ENCODE measurements at regions not wholly inside any gene's neighbourhood (a gene's known extent, or its start where the extent isn't known, plus 50 kb on each side); places are given as distances from the start of the nearest gene placed in this dataset.

DNA sequence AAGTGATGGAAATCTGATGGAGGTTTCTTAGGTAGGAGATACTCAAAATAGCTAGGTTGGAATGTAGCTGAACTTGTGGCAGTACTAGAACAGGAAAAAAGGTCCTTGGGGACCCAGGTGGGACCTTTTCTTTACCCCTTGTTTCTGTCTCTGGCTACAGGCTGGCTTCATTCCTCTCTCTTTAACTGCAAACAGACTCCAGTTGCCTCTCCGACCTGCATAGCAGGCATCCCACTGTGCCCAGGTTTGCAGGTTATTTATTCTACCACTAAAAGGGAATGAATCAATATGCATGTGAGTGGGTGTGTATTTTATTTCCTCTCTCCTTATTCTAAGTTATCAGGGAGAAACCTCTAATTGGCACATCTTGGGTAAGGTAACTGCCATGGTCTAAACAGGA is 758.1 kb downstream of the MED13L start:
- no peaks in the 10 kb centered on the region for H3K36me3 ChIP-seq (ENCODE audit: insufficient read depth, low read length)
- Mint-ChIP-seq H3K36me3 (no peaks in the 10 kb centered on the region), H3K4me3 (no peak overlapping the region), H3K27me3 (no peaks in the 10 kb centered on the region), H3K27ac (no peak overlapping the region), H3K9me3 (peaks cover 3 to 15% (median 5%) of the 10 kb centered on the region in 5 donors), H3K4me1 (no peaks in the 10 kb centered on the region)
- H3K4me1 ChIP-seq (ENCODE audit: insufficient read depth, low read length): no peaks in the 10 kb centered on the region
- no peaks in the 10 kb centered on the region for H3K9me3 ChIP-seq (ENCODE audit: low read length)
- no peak for DNase-seq
- CTCF ChIA-PET: no interaction called here
- no peaks in the 10 kb centered on the region for H3K27me3 ChIP-seq (ENCODE audit: insufficient read depth, low read length, poor library complexity, severe bottlenecking)
- POLR2A ChIA-PET: no interaction called here
- H3K4me3 ChIP-seq (ENCODE audit: low read length): no peak overlapping the region
- no peak overlapping the region for H3K27ac ChIP-seq (ENCODE audit: low read depth, low read length)

DNA sequence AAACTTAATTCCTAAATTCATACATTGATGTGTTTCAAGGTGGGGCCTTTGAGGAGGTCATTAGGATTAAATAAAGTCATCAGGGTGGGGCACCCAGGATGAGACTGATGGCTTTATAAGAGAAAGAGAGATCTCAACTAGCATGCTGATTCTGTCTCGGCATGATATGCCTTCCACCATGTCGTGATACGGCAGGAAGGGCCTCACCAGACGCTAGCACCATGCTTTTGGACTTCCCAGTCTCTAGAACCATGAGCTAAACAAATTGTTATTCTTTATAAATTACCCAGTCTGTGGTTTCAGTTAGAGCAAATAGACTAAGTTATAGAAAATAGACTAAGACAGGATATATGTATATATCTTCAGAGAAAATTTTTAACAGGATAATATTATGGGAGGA is 759.6 kb downstream of the MED13L start:
- ChIA-PET CTCF (interaction anchor here (1.4 kb wide), 1 partner anchor 14 kb away, joined by 4 read pairs; no protein-coding TSS in a partner anchor), POLR2A (no interaction called here)
- H3K4me1 Mint-ChIP-seq: no peaks in the 10 kb centered on the region
- Histone ChIP-seq H3K4me1 (ENCODE audit: insufficient read depth, low read length) (no peaks in the 10 kb centered on the region), H3K27me3 (ENCODE audit: insufficient read depth, low read length, poor library complexity, severe bottlenecking) (no peaks in the 10 kb centered on the region), H3K36me3 (ENCODE audit: insufficient read depth, low read length) (no peaks in the 10 kb centered on the region), H3K9me3 (ENCODE audit: low read length) (no peaks in the 10 kb centered on the region), H3K4me3 (ENCODE audit: low read length) (no peak overlapping the region), H3K27ac (ENCODE audit: low read depth, low read length) (no peak overlapping the region)
- DNase-seq: no peak
- H3K4me3 Mint-ChIP-seq: no peak overlapping the region
- peaks cover 6 to 26% (median 8%) of the 10 kb centered on the region in 5 donors for H3K9me3 Mint-ChIP-seq
- no peaks in the 10 kb centered on the region for H3K27me3 Mint-ChIP-seq
- H3K36me3 Mint-ChIP-seq: peaks cover 0 to 1% (median 0%) of the 10 kb centered on the region in 3 donors
- H3K27ac Mint-ChIP-seq: no peak overlapping the region

DNA sequence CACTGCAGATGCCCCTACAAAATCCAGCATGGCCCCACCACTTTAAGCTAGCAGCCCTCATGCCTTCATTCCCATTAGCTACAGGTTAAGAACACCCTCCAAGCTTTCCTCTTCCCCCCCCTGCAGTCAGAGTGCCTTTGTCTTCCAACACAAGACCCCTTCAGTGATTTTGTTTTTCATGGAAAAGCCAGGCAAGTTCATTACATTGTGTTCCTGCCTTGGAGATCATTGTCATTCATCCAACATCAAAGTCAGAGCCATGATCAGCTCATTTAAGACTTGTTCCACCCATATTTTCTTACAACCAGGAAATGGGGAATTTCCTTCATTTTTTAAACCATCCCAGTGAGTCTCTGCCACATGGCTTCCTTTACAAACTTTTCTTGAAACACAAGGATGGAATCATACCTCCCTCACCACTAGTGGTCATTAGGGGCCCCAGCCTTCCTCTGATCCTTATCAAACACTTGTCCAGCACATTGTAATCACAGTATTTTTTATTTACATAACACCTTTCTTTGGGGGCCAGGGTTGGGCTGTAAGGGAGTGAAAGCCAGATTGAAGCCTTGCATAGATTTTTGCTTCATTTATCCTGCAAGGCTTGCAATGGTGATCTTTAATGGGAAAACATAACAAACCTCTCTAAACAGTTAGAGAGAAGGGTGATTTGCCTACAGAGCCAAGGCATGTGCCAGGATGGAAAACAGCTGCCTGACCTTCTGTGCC is 765.3 kb downstream of the MED13L start:
- ChIA-PET CTCF (no interaction called here), POLR2A (no interaction called here)
- H3K4me1 ChIP-seq (ENCODE audit: insufficient read depth, low read length): no peaks in the 10 kb centered on the region

DNA sequence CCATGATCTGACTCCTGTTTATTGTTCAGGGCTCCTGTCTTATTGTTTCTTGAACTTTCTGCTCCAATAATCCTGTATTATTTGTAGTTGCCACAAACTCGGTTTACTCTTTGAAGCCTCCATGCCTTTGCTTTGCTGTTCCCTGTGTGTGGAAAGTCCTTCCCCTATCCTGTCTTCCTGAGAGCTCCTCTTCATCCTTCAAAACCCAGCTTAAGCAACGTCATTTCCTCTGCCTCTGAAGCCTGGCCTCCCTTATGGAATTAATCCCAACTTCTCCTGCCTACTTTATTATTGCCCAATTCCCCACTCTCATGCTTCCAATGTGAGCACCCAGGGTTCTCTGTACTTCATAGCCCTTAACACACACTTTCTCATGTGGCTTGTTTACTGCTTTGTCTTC is 766.2 kb downstream of the MED13L start:
- Histone ChIP-seq H3K27me3 (ENCODE audit: insufficient read depth, low read length, poor library complexity, severe bottlenecking) (no peaks in the 10 kb centered on the region), H3K4me3 (ENCODE audit: low read length) (no peak overlapping the region), H3K36me3 (ENCODE audit: insufficient read depth, low read length) (no peaks in the 10 kb centered on the region), H3K27ac (ENCODE audit: low read depth, low read length) (no peak overlapping the region), H3K4me1 (ENCODE audit: insufficient read depth, low read length) (no peaks in the 10 kb centered on the region), H3K9me3 (ENCODE audit: low read length) (no peaks in the 10 kb centered on the region)
- DNase-seq: no peak
- Mint-ChIP-seq H3K4me3 (no peak overlapping the region), H3K9me3 (peaks cover 7 to 26% (median 14%) of the 10 kb centered on the region in 5 donors), H3K27me3 (no peaks in the 10 kb centered on the region), H3K36me3 (peaks cover 0 to 1% (median 0%) of the 10 kb centered on the region in 3 donors), H3K4me1 (no peaks in the 10 kb centered on the region), H3K27ac (no peak overlapping the region)
- ChIA-PET POLR2A (no interaction called here), CTCF (no interaction called here)

More for the DNA sequence above, 765.3 kb downstream of the MED13L start:
- Histone ChIP-seq H3K27ac (ENCODE audit: low read depth, low read length) (no peak overlapping the region), H3K4me3 (ENCODE audit: low read length) (no peak overlapping the region), H3K36me3 (ENCODE audit: insufficient read depth, low read length) (no peaks in the 10 kb centered on the region), H3K9me3 (ENCODE audit: low read length) (no peaks in the 10 kb centered on the region), H3K27me3 (ENCODE audit: insufficient read depth, low read length, poor library complexity, severe bottlenecking) (no peaks in the 10 kb centered on the region)
- Mint-ChIP-seq H3K27ac (no peak overlapping the region), H3K4me1 (no peaks in the 10 kb centered on the region), H3K9me3 (peaks cover 7 to 26% (median 14%) of the 10 kb centered on the region in 5 donors), H3K27me3 (no peaks in the 10 kb centered on the region), H3K4me3 (no peak overlapping the region), H3K36me3 (peaks cover 0 to 1% (median 0%) of the 10 kb centered on the region in 3 donors)
- no peak for DNase-seq

DNA sequence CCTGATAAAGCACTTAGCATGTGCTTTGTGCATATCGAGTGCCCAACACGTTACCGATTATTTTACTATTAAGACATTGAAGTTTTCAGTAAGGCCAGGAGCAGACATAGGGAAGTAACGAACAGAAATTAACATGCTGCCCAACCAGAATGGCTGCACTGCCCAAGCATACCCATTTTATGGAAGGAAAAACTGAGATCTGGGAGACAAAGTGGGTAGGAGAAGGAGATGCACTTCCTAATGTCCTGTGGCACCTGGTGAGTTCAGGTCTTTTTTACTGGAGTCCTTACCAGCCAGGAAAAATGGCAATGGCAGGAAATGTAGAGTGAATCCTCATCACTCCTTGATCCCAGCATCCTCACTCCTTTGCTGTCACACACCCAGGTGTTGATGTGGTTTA is 768.5 kb downstream of the MED13L start:
- CTCF ChIA-PET: no interaction called here
- H3K36me3 ChIP-seq (ENCODE audit: insufficient read depth, low read length): no peaks in the 10 kb centered on the region
- POLR2A ChIA-PET: no interaction called here
- Mint-ChIP-seq H3K27ac (no peak overlapping the region), H3K4me1 (peaks cover 0 to 4% (median 0%) of the 10 kb centered on the region in 3 donors), H3K9me3 (peaks cover 6 to 17% (median 12%) of the 10 kb centered on the region in 5 donors), H3K27me3 (no peaks in the 10 kb centered on the region), H3K4me3 (no peak overlapping the region), H3K36me3 (peaks cover 0 to 1% (median 0%) of the 10 kb centered on the region in 3 donors)
- H3K27ac ChIP-seq (ENCODE audit: low read depth, low read length): no peak overlapping the region
- DNase-seq: no peak
- no peak overlapping the region for H3K4me3 ChIP-seq (ENCODE audit: low read length)
- H3K27me3 ChIP-seq (ENCODE audit: insufficient read depth, low read length, poor library complexity, severe bottlenecking): no peaks in the 10 kb centered on the region
- no peaks in the 10 kb centered on the region for H3K9me3 ChIP-seq (ENCODE audit: low read length)
- H3K4me1 ChIP-seq (ENCODE audit: insufficient read depth, low read length): no peaks in the 10 kb centered on the region

DNA sequence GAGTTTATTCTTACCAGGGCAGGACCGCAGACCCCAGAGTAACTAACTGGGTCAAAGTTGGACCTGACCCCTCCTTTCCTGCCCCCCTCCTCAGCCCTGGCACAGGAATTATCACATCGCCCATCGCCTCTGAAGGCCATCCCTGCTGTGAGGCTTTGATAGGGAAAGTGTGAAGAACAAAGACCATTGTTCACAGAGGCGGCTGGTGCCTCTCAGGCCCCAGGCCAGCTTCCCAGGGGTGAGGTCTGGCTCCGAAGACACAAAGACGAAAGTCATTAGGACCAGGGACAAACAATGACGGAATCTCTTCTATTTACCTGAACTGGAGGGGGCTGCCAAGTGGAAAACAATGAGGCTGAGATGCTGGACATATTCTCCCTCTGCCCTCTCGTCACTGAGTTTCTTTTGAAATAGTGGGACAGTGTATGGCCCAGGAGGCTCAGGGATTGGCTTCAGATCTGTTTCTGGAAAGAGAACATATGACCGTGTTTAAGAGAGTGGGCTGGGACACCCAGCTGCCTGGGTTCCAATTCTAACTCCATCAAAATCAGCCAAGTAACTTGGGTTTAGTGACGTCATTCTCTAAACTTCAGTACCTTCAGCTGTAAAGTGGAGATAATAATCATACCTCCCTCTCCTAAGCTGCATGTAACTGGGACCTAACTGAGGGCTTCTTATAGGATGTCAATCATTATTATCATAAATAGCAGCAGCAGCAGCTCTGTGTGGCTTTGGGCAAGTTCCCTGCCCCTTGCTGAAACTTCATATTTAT is 769.4 kb downstream of the MED13L start:
- ChIA-PET POLR2A (no interaction called here), CTCF (no interaction called here)
- Histone ChIP-seq H3K4me3 (ENCODE audit: low read length) (no peak overlapping the region), H3K27me3 (ENCODE audit: insufficient read depth, low read length, poor library complexity, severe bottlenecking) (no peaks in the 10 kb centered on the region), H3K27ac (ENCODE audit: low read depth, low read length) (no peak overlapping the region), H3K9me3 (ENCODE audit: low read length) (no peaks in the 10 kb centered on the region), H3K36me3 (ENCODE audit: insufficient read depth, low read length) (no peaks in the 10 kb centered on the region), H3K4me1 (ENCODE audit: insufficient read depth, low read length) (no peaks in the 10 kb centered on the region)
- H3K9me3 Mint-ChIP-seq: peaks cover 4 to 18% (median 10%) of the 10 kb centered on the region in 5 donors
- no peak overlapping the region for H3K27ac Mint-ChIP-seq
- no peak overlapping the region for H3K4me3 Mint-ChIP-seq
- peaks cover 0 to 5% (median 0%) of the 10 kb centered on the region in 3 donors for H3K4me1 Mint-ChIP-seq
- no peak for DNase-seq
- H3K27me3 Mint-ChIP-seq: no peaks in the 10 kb centered on the region
- H3K36me3 Mint-ChIP-seq: no peaks in the 10 kb centered on the region

DNA sequence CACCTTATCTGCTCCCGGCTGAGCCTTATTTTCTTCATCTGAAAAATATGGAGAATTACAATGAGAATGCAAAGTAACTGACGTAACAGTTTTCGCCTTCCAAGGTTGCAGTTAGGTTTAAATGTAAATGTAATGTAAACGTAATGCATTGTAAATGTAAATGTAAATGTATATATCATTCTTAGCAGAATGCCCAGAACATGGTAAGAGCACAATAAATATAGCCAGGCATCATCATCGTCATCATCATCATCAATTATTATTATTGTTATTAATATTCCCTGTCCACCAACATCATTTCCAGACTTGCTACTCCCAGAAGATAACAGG is 770.0 kb downstream of the MED13L start:
- H3K4me3 ChIP-seq (ENCODE audit: low read length): no peak overlapping the region
- H3K27ac ChIP-seq (ENCODE audit: low read depth, low read length): no peak overlapping the region
- ChIA-PET CTCF (no interaction called here), POLR2A (no interaction called here)
- no peaks in the 10 kb centered on the region for H3K4me1 ChIP-seq (ENCODE audit: insufficient read depth, low read length)
- no peak overlapping the region for H3K27ac Mint-ChIP-seq
- H3K9me3 Mint-ChIP-seq: peaks cover 0 to 14% (median 10%) of the 10 kb centered on the region in 5 donors
- H3K4me1 Mint-ChIP-seq: peaks cover 0 to 5% (median 0%) of the 10 kb centered on the region in 3 donors
- no peaks in the 10 kb centered on the region for H3K36me3 Mint-ChIP-seq
- no peaks in the 10 kb centered on the region for H3K9me3 ChIP-seq (ENCODE audit: low read length)
- DNase-seq: no peak
- no peaks in the 10 kb centered on the region for H3K36me3 ChIP-seq (ENCODE audit: insufficient read depth, low read length)
- no peaks in the 10 kb centered on the region for H3K27me3 Mint-ChIP-seq
- no peak overlapping the region for H3K4me3 Mint-ChIP-seq
- H3K27me3 ChIP-seq (ENCODE audit: insufficient read depth, low read length, poor library complexity, severe bottlenecking): no peaks in the 10 kb centered on the region

DNA sequence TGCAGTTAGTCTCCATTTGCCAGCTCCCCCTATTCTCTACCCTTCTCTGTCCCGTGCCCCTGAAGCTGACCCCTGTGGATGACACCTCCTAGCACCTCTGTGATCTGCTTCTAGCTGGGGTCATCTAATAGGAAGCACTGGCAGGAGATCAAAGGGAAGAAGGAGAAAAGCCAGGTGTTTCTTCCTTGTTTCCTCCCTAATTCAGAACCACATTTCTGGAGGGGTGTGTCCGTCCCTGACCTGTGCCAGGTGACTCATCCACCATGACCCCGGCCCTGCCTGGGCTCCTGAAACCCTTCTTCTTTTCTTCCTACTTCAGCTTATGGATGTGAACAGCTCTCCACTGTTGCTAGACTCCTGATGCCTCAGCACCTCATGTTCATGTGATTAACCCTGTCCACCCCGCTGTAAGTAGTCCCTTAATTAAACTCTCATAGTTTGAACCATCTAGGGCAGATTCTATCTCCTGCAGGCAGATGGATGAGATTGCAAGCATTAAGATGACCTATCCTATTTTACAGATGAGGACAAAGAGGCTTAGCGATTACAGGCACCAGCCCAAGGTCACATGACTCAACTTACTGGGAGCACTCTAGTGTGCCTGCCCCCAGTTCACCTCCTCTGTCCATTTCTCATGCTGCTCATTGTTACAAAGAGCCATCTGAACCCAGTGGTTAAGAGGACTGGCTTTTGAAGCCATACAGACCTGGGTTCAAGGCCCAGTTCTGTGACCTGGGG is 770.5 kb downstream of the MED13L start:
- Mint-ChIP-seq H3K36me3 (no peaks in the 10 kb centered on the region), H3K9me3 (peaks cover 0 to 15% (median 9%) of the 10 kb centered on the region in 5 donors), H3K27me3 (no peaks in the 10 kb centered on the region), H3K4me1 (peaks cover 0 to 5% (median 0%) of the 10 kb centered on the region in 3 donors), H3K4me3 (no peak overlapping the region), H3K27ac (no peak overlapping the region)
- Histone ChIP-seq H3K4me1 (ENCODE audit: insufficient read depth, low read length) (no peaks in the 10 kb centered on the region), H3K4me3 (ENCODE audit: low read length) (no peak overlapping the region), H3K9me3 (ENCODE audit: low read length) (no peaks in the 10 kb centered on the region), H3K36me3 (ENCODE audit: insufficient read depth, low read length) (no peaks in the 10 kb centered on the region), H3K27ac (ENCODE audit: low read depth, low read length) (no peak overlapping the region), H3K27me3 (ENCODE audit: insufficient read depth, low read length, poor library complexity, severe bottlenecking) (no peaks in the 10 kb centered on the region)
- CTCF ChIA-PET: no interaction called here
- POLR2A ChIA-PET: no interaction called here
- no peak for DNase-seq

All from CD8-positive, alpha-beta memory T cell (primary cell).